ENCODE measurements at regions not wholly inside any gene's neighbourhood (a gene's known extent, or its start where the extent isn't known, plus 50 kb on each side); places are given as distances from the start of the nearest gene placed in this dataset.

GRCh38 chr3:95781598-95781997 is 1032.8 kb upstream of the EPHA6 start:
- TF ChIP-seq CTCF (IDR thresholded peaks at IDR 0.05; ENCODE audit: low read depth, low read length): no peak
- TF ChIP-seq POLR2A (IDR thresholded peaks at IDR 0.05; ENCODE audit: extremely low read depth, insufficient read length): no peak
- TF ChIP-seq MAX (IDR thresholded peaks at IDR 0.05; ENCODE audit: low read depth, low read length): no peak
